GM21619 (cell line): ENCODE measurements at regions not wholly inside any gene's neighbourhood (a gene's known extent, or its start where the extent isn't known, plus 50 kb on each side); places are given as distances from the start of the nearest gene placed in this dataset.

ENCODE experiments used
- ATAC-seq: cut with Tn5 transposase; IDR thresholded peaks from one replicate; pipeline ENCODE4 v1.9.1; 2021; ENCODE audit not compliant: unreplicated experiment

DNA sequence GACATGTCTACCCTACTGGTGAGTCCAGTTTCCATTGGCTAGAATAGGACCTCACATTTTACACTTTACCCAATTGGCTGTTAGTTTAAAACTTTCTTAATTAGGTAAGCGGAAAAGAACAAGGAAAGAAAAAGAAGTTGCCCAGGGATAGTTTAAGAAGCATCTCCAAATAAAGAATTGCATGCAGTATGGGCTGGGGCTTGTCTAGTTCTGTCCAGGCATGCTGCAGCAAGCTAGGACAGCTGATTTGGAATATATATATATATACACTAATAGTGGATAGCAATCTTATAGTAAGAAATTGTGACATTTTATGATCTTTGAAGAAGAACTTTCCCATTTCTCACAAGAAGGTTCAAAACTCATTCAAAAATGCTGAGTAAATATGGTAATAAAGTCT, 90.0 kb upstream of the ERBB4 start:
- ATAC-seq: no peak

DNA sequence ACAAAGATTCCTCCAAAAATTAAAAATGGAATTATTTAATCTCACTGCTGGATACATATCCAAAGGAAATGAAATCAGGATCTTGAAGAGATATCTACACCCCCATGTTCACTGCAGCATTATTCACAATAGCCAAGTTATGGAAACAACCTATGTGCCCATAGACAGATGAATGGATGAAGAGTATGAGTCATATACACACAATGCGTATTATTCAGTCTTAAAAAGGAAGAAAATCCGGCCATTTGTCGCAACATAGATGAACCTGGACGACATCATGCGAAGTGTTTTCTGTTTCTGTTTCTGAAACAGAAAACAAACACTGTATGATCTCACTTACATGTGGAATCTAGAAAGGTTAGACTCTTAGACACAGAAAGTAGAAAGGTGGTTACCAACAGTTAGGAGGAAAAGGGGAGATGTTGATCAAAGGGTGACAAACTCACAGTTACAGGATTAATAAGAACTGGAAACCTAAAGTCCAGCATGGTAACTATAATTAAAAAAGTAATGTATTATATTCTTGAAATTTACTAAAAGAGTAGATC, 87.8 kb upstream of the ERBB4 start:
- no peak for ATAC-seq

DNA sequence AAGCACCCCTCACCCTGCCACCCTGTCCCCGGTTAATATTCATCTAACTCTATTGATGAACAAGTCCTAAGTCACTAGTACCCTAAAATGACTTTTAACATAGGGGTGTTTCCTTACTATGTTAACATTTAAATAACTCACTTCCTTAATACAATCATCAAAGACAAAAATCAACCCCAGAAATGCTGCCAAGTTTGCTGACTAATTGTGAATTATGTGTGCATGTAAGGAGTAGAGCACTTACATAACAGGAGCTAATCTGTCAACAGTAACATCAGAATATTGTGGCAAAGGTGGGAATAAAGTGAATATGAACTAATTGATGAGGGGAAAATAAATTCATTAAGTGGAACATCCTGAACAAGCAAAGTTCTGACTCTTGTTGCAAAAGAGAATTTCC, 81.4 kb upstream of the ERBB4 start:
- no peak for ATAC-seq

DNA sequence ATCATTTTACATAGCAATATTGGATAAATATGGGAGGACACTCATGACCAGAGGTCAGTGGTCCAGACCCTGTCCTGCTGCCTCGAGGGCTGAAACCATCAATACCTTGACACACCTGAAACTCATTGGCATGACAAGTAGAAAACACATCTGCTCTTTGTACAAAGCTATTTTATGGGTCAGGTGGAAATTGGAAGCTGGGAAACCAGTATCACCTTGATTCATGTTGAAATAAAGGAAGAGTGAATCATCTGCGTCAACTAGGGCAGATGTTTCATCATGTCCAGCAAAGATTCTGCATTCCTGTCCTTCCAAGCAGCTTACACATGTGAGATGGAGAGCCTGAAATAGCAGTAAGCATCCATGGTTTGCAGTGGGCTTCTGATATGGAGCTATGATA, 80.0 kb upstream of the ERBB4 start:
- ATAC-seq: no peak

DNA sequence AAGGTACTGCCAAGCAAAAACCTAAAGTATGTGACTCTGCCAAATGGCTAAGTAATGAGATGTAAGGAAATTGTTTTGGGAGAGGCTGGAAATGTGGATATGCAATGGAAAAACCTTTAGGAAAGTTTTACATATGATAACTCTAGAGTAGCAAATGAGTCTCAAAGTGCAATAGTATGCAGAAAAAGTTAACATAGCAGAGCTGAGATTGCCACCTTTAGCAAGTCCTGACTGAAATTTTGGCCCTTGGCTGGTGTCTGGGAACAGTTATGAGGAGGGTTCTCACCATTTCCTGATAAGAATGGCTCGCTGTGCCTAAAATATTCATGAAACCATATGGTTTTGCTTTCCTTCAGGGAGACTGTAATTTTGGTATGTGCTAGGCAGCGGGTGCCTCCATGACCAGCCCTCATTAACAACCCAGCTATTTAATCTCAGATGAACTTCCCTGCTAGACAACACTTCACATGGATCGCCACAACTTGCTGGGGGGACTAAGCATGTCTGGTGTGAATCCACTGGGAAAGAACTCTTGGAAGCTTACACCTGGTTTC, 72.3 kb upstream of the ERBB4 start:
- no peak for ATAC-seq

DNA sequence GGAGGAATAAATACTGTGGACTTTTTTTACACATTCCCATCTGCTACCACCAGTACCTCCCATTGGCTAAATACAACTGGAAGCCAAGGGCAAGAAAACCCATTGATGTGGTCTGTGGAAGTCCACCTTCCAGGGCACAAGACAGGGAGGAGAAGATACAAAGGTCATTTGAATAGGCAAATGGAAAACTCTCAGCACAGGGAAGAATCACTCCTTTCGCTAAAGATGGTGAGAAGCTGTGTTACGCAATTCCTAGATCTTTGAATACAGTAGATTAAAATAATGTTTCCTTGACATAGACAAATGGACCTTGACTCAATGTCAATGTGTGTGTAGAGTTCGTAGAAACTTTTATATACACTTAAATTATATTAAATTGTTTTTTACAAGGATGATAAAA, 70.9 kb upstream of the ERBB4 start:
- no peak for ATAC-seq

DNA sequence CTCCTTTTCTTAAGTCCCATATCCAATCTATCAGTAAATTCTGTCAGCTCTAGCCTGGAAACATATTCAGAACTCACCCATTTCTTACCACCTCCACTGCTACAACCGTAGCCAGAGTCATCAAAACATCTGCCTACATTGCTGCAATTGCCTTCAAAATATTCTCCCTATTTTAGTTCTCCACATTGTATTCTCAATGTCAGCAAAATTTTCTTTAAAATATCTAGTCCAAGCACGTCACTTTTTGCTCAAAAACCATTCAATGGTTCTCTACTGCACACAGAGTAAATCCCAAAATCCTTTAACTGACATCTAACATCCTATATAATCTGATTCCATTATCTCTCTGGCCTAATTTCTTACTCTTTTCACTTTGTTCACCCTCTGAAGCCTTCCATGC, 68.5 kb upstream of the ERBB4 start:
- ATAC-seq: no peak

DNA sequence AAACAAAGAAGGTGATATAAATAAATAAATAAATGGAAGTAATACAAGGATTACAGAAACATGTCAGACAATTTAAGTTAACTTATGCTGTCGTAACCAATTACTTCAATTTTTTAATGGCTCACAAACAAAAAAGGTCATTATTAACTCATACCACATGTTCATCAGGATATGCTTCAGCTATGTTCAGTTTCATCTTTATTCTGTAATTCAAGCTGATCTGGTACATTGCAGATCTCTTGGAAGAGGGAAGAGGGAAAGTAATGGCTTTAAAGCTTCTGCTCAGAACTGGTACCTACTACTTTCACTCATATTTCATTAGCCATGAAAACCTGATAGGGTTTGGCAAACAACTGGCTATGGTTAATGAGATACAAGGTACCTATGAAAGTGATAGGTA, 67.6 kb upstream of the ERBB4 start:
- no peak for ATAC-seq

DNA sequence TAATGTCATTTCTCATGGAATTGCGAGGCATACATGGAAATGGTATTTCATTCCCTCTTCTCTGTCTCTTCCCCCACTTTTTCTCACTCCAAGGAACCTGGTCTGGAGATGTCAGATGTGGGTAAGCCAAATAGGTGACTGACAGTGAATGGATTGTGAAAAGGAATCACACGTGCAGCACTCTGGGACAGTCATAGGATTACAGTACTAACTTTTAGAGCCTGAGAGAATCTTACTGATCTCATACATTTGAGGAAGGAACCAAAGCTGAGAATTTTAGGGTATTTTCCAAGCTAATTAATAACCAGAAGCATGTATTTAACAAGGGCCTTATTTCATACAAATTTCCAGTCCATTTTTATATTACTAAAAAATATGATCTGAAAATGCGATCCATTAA, 58.1 kb upstream of the ERBB4 start:
- ATAC-seq: no peak

DNA sequence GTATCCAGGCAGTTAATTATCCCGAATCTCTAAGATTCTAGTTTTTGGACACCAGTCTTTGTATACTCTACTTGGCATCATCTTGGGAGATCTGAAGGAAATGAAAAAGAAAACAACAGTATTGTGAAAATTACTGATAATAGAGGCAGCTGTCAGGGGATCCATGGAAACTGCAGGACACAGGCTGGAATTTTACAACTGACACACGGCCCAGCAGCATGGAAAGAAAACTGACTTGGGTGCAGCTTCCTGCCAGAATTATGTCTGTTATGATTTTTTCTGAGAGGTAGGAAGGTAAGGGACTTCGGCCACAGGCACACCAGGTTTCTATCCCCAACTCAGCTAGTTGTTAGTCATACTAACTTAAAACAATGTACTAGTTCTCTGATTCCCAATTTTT, 57.7 kb upstream of the ERBB4 start:
- no peak for ATAC-seq

DNA sequence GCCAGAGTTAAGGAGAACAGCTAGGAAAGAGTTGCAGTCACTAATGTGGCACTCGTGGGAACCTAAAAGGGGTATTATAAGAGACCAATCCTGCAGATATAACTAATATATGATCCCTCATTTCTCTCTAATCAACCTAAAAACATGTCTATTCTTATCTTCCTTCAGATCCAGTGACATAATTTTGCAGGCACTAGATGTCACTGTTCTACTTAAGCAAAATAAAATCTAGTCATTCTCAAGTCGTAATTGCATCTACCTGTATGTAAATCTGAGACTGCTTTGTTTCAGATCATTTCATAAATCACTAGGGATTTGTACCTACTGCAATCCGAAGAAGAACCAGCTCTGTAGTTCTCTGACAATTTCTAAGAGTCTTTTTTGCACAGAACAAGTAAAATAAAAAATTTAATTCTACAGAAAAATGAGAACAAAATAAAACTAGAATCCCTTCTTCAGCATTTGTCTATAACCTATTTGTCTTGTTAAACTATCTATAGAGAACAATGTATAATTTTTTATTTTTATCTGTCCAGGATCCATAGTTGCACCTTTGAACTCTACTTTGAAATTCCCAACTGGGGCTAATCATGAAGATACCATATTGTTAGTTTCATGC, 56.5 kb upstream of the ERBB4 start:
- peak; percentile 78 for ATAC-seq

DNA sequence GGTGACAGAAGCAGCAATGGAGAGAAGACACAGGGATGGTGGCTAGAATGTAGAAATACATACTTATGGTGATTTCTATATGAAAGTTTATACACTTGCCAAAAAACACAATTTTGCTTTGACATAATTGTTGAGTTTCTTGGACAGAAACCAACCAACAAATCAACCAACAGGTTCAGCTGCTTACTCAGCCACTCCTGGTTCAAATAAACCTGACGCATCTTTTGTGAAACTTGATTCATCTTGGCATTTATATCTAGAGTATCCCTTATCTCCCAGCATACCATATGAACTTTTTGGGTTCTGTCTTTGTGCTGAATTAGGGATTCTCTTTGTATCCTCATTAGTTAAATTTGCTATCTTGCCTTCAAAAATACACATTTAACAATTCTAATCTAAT, 54.1 kb upstream of the ERBB4 start:
- no peak for ATAC-seq
